ENCODE measurements at regions not wholly inside any gene's neighbourhood (a gene's known extent, or its start where the extent isn't known, plus 50 kb on each side); places are given as distances from the start of the nearest gene placed in this dataset.
"Not testable (repeated sequence)": the region's sequence is repeated elsewhere in the genome, so short reads cannot be mapped to it uniquely, and the experiment has no call there.

DNA sequence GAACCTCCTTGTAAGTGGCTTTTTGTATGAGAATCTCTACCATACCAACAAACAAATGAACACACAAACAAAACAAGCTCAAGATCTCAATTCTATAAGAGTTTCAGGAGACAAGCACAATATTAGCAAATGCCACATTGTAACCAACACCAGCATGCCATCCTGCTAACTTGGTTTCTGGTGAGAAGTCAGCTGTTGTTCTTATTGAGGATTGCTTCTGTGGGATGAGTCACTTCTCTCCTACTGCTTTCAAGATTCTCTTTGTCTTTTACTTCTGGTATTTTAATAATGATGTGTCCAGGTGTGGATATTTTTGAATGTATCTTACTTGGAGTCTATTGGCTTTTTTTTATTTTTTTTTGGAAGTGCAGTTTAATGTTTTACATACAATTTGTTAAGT lies 131.7 kb downstream of the BCL2L11 start:
- DNase-seq = peak; percentile 32

DNA sequence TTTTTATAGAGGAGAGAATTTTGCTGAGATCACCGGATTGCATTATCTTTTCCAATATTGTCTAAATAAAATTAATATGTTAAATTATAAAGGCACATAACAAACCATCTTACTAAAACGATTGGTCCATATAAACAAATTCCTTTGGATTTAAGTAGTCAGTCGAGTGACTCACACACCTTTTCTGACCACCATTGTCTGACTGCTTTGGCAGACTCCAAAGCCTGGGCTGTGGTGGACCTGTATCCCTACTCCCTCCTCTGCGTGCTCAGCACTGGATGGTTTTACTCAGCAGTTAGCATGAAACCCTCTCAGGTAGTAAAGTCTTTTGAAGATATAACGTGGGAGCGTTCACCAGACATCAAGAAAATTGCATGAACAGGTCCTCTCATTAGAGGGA lies 134.2 kb downstream of the BCL2L11 start:
- peak; percentile 39 for DNase-seq

DNA sequence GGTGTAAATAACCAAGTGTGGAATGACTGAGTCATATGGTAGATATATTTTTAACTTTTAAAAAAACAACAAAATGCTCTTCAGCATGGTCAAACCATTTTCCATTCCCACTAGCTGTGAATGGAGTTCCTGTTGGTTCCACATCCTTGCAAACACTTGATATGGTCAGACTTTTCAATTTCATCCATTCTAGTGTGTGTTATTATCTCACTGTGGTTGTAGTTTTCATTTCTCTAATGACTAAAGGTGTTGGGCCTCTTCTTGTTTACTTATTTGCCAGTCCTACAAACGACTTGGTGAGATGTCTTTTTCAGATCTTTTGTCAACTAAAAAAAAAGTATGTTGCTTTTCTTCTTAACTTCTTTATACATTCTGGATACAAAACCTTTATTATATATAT lies 135.9 kb downstream of the BCL2L11 start:
- not testable (repeated sequence) for DNase-seq

DNA sequence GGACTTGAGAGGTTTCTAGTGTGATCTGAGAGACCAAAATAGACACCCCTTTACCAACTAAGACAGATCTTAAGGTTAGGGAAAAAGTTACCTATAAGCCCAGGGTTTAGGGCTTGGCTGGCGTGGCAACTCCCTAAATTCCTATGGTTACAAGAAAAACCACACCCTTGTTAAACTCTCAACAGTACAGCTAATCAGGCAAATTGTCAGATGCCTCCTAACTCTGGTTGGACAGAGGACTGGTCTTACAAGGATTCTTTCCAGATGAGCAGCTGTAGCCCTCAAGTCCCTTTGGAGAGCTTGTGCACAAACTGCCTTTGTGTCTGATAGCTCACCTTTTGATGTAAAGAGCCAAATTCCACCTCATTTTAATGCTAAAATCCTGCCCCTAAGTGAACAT lies 136.9 kb downstream of the BCL2L11 start:
- DNase-seq = not testable (repeated sequence)

DNA sequence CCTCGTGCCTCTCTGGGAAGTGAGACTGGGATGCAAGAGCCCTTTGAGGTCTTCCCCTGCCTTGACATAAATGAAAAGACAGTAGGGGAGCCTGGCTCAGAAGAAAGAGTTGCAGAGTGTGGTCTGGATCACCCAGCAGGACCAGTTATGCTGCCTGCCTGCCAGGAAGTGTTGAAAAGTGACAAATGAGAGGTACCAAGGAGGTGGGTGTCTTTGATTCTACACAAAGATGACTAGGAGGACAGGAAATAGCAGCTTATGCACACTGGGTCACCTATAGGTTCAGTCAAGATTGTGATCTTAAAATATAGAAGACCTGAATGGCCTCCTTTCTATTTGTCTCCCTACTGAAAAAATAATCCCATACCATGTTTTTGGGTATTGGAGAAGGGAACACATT lies 137.6 kb downstream of the BCL2L11 start:
- DNase-seq = not testable (repeated sequence)

DNA sequence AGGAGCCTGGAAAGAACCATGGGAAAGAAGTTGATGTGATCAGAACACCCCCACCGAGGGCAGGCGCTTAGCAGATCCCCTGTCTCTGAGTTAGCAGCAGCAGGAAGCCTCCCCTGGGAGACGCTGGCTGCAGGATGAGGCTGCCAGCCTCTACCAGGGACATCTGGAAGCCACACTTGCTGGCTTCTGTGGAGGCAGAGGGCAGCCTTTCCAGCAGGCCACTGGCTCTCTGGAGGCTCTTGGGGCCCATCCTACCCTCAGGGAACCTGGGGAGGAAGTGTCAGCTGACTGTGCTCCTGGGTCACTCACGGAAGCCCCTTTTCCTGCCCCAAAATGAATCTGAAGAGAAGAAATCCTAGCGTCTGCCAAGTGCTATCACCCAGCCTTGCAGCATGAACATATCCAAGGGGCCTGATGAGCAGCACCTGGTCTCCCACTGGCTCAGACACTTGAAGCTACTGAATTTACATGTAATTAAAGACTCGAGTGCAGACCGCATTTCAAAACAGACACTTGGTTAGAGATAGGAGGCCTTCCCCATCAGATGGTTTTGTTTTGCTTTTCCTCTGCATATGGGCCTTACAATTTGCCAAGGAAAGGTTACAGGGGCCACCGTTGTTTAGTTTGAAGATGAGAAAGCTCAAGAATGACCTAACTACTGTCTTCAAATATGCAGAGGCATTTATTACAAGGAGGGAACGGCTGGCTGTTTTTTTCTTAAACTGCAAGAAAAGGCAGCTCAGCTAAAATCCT lies 142.1 kb downstream of the BCL2L11 start:
- DNase-seq = not testable (repeated sequence)

DNA sequence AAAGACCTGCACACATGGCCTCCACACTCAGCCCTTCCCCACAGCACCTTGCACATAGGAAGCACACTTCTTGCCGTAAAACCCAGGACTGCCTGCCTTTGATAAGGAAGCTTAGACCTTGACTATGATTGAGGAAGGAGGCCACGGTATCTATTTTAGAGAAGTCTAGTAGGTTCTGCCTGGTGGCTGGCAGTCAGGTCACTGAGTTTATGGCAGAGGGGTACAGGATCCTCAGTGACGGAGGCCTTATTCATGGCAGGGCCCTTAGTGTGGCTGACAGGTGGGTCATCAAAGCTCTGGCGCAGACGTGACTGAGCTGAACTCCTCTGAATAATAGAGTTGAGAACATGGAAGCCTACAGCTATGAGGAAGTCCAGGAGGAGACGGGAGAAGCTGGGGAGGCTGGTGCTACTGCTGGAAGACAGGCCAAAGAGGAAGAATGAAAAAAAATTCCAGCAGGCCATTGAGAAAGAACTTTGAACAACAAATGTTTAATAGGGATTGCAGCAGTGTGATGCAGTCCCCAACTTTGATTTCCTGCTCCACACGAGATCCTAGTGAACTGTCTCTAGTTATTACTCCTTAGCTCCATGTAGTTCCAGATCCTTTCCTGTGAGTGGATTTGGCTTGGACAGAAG lies 142.8 kb downstream of the BCL2L11 start:
- DNase-seq = not testable (repeated sequence)

DNA sequence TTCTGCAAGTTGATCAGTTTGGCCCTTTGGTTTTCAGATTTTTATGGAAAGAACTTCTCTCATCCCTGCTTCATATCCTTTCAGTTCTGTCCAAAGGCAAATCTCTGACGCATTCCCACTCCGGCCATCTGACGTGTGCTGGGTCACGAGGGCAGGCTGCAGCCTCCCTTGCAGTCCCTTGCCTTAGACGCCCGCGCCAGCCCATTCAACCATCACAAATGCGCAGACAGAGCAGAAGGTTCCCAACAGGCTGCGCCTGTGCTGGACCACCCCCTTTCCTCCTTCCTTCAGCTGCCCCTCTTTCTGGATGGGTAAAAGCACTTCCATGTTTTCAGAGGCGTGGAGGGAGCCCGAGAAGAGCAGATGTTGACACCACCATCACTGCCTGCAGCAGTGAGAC lies 144.2 kb downstream of the BCL2L11 start:
- DNase-seq = not testable (repeated sequence)

DNA sequence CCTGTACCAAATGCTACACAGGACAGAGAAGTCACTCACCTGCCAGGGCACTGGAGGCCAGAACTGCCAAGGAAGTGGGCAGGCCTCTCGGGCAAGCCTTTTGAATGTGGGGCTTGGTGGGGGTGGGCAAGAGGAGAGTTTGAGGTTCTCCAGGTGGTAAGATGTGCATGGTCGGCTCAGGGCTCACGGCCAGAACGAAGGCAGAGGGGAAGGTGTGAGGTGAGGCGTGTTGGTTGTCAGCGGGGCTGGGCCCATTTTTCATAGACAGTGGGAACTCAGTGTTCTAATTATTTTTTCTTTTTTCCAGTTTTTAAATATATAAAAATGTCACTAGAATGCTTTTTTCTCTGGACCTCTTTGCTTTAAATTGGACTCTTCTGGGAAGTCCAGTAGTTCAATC lies 145.8 kb downstream of the BCL2L11 start:
- not testable (repeated sequence) for DNase-seq

DNA sequence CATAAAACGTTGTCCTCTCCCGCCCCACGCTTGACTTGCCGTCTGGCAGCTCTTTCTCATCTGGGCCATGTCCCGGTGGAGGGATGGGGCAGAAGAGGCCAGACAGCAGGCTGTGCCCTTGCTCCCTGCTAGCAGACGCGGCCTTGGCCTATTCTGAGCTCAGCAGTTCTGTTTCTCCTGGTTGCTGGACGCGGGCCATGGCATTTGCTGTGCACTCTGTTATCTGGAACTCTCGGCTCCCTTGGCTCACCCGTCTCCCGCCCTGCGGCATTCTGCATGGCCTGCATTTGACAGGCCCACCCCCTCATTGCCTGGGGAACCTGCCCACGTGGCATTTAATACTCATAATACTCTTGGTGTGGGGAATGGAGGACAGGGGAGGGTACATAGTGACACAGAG lies 146.3 kb downstream of the BCL2L11 start:
- DNase-seq = not testable (repeated sequence)

DNA sequence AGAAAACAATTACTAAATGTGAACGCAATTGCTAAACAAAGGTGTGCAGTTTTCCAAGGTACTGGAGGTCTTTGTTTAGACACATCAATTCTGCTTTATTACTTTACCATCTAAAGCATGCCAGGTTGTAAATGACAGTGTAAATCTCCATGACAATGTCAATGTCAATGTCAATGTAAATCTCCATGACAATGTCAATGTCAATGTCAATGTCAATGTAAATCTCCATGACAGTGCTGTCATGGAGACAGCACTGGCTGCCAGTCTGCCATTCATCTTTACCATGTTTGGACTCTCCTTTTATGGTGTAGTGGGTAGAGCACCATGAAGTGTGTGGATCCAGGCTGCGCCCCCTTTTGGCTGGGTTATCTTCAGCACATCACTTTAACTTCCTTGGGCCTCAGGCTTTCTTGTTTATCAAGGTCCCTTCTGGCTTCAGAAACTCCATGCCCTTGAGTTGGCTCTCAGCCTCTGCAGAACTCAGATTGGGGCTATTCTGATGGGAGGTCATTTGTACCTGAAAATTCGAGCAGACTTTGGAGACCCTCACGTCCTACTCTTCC lies 149.1 kb downstream of the BCL2L11 start:
- DNase-seq = not testable (repeated sequence)

DNA sequence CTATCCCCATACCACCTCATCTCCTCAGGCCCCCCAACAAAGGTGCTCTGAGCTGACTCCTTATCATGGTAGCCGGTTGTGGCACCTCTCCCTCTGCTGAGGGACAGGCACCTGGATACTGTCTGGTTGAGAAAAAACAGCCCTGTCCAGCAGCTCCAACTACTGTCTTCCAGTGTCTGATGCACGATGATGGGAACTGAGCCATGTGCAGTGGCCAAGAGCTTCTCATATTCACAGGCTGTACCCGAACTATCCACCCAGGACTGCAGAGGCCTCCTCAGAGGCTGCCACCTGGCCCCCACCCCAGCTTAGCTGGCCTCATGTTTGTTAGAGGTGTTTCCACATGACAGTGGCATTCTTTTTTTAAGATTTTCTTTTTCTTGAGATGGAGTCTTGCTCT lies 149.9 kb downstream of the BCL2L11 start:
- DNase-seq = not testable (repeated sequence)

DNA sequence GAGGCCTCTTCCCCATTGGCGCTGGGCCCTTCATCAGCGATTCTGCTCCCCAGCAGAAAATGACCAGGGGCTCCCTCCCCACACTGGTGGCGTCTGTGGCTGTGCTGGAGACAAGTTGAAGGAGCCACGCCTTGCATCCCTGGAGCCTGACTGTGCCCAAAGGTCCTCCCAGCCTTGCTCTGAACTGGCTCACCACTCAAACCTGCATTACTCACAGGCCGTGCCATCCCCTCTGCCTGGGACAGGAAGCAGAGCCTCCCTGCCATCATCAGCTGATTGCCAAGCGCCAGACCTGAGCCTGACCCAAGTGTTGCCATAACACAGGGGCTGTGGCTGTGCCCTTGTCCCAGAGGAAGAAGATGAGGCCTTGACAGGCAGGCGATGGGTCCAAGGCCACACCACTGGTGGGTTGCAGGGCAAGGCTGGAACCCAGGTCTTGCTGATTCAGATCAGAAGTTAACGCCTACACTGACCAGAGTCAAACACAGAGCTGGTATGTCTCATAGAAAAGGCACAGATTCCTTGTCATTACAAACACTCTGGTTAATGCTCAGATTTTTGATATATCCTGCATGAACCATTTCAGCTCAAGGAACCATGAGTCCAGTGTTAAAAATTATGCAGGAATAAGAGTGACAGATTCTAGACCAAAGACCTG lies 151.1 kb downstream of the BCL2L11 start:
- DNase-seq = not testable (repeated sequence)

DNA sequence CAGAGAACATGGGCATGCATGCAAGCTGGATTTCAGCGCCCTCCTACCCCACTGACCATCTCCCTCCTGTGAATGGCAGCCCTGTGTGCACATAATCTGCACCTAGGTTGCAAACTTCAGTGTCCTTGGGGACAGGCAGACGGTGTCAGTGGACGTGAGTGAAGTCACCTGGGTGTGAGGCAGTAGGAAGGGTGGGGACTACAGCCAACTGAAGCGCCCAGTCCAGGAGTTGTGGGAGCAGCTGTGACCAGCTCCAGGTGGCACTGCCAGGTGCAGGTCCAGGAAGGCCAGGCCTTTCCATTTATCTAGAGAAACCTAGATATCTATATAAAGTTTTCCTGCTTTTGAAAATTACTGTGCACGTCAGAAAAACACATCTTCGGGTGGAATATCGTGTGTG lies 152.3 kb downstream of the BCL2L11 start:
- DNase-seq = not testable (repeated sequence)

DNA sequence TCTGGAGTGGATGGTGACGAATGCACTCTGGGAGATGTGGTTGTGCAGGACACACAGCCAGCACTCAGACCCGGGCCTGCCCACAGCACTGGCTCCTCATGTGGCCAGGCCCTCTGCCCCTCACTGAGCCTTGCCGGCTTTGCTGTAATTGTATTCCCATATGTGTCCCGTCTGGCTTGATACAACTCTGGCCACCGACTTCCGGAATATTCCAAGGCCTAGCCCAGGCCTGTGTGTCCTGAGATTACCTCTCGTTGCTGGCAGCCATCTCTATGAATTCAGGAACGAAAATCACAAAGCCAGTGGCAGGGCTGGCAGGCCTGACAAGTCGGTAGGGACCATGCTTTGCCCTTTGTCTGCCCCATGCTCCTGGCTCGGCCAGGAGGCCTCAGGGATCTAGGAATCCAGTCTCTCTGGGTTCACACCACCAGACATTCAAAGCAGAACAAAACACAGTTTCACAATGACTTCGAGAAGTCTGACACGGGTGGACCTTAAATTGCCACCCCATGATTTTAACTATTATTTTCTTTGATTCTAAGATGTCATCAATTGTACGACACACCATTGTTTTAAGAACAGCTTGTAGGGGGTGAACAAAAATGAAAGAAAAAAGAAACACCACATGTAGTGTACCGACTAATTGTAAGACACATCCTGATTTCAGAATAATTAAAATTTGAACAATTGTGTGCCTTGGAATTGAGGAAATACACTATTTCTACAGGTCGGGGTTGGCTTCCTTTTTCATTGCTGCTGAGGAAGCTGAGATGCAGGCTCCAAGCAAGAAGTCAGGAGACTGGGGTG lies 154.5 kb downstream of the BCL2L11 start:
- DNase-seq = not testable (repeated sequence)

DNA sequence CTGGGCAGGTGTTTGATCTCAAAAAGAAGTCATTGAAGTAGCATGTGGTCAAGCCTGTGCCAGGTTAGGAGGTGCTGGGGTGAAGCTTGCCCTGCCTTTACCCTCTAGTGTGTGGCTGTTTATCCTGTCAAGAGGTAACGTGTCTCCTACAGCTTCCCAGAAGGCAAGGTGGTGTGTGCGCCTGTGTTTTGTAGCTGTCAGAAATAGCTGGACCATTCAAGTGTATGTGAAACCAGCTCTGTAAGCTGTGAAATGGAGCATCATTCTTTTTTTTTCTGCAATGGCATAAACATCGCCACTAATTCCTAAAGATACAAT lies 155.1 kb downstream of the BCL2L11 start:
- DNase-seq = not testable (repeated sequence)

DNA sequence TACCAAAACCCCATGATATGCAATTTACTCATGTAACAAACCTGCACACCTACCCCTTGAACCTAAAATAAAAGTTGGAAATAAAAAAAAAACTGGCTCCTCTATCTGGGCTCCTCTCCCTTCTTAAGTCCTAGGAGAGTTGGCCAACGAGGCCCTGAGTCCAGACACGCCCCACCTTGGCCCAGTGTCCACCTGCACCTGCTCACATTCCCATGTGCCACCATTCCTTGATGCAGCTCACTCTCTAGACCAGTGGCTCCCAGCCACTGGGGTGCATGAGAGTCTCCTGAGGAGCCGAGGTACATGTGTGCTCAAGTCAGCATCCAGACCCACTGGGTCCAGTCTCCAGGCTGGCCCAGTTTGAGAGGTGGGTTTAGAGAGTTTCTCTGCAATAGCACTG lies 157.4 kb downstream of the BCL2L11 start:
- not testable (repeated sequence) for DNase-seq

DNA sequence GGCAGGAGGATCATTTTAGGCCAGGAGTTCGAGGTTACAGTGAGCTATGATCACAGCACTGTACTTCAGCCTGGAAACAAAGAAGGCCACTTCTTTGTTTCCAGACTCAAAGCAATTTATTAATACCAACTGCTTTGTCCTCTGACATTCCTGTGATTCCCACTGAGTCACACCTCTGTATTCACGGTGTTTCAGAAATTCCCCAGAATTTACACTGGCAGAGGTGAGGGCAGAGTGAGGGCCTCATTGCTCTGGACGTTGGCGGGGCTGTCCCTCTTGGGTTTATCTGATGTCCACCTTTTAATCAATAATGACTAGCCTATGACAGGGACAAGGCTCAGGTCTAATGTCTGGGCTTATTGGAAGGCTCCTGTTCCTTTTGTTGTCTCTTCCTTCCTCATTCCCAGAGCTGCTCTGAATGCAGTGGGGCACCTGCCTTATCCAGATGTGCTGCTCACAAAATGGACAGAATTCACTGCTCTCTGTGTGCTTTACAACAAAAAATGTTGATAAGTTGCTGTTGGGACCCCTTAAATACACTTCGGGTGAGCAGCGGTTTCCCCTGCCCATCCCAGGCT lies 160.1 kb downstream of the BCL2L11 start:
- not testable (repeated sequence) for DNase-seq

DNA sequence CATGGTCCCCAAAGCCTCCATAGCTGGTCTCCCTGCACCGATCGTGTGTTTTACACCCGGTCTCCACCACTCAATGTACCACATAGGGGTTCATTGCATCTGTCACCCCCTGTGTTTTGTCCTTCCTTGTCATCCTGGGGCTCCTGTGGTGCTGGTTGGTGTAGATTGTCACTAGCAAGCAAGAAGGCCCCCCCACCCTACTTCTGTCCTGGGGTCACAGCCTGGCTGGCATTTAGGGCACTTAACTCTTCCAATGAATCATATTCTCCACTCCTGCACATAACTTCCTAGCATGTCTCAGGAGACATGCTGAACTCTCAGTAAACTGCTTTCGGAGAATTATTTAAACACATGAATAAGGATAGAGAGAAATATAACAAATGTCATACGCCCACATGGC lies 161.4 kb downstream of the BCL2L11 start:
- DNase-seq = not testable (repeated sequence)

DNA sequence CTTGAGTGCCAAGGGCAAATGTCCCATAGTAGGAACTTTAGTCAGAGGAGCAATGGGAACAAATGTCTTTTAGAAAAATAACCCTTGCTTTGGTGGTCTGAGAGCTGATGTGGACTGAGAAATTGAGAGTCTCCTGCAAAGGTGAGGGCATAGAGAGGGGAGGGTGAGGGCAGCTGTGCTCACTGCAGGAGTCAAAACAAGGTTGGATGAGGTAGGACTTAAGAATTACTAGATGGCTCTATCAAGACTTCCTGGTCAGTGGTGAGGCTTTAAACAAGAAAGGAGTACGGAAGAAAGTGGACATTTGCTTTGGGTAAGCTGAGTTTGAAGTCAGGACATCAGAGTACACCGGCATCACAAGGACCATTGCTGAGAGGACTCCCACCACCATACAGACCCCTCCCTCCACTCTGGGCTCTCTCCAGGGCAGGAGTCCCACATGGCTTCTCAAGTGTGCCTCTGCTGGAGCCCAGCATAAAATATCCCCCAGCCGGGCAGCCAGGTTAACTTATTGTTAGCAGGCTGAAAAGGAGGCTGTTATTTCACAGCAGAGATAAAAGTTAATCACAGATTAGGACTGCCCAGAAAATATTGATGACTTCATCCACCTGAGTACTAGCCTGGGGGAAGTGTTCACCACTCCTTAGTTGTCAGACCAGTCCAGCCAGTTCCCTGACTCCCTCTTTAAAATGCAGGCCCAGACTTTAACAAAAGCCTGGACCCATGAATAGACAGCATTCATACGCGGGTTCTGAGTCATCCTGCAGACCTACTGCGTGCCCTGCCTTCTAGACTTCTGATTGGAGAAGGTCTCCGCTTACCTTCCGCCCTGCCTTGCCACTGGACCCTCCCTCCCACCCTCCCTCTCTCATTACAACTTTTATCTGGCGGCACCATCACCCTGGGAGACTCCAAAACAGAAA lies 167.2 kb downstream of the BCL2L11 start:
- not testable (repeated sequence) for DNase-seq

DNA sequence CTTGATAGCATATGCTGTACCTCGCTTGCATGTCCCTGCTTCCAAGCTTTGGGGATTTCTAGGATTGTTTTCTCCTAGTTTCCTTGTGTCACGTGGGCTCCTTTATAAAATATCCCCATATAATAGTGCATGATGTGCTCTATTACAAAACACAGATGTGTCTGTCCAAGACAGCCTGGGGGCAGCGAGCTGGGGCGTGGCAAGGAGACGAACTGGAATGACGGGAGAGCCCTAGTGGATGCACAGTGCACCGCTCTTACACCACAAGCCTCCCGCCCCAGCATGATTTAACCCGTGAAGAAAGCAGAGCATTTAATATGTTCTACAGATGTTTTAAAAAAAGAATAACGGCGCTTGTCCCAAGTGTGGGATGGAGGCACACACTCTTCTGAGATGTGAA lies 169.7 kb downstream of the BCL2L11 start:
- not testable (repeated sequence) for DNase-seq

Data from fibroblast of skin of back (primary cell).